Sigmoid colon (tissue), 6 donors: ENCODE measurements at regions not wholly inside any gene's neighbourhood (a gene's known extent, or its start where the extent isn't known, plus 50 kb on each side); places are given as distances from the start of the nearest gene placed in this dataset.

Experiments used
- DNase-seq: peaks from one replicate; pipeline ENCODE4 v3.0.0-alpha.2; 2019
- H3K27ac ChIP-seq, 4 donors: fragments of 200-600 bp; sonication (generic); one replicate each; pipeline ENCODE4 v1.5.1; 2016 to 2019; ENCODE audit warnings: mild to moderate bottlenecking in 1 of 4
- H3K27me3 ChIP-seq, 3 donors: fragments of 200-600 bp; sonication (generic); one replicate each; pipeline ENCODE4 v1.5.1; 2019; ENCODE audit warnings: mild to moderate bottlenecking in 1 of 3
- H3K36me3 ChIP-seq, 4 donors: fragments of 200-600 bp; sonication (generic); one replicate each; pipeline ENCODE4 v1.5.1; 2016 to 2019
- H3K4me1 ChIP-seq, 4 donors: fragments of 200-600 bp; sonication (generic); one replicate each; pipeline ENCODE4 v1.5.1; 2017 to 2019
- H3K4me3 ChIP-seq, 4 donors: fragments of 200-600 bp; sonication (generic); one replicate each; pipeline ENCODE4 v1.5.1; 2017 to 2019; ENCODE audit warnings: mild to moderate bottlenecking in 2 of 4, moderate library complexity in 1 of 4
- H3K9me3 ChIP-seq, 4 donors: fragments of 200-600 bp in 3 of 4; sonication (generic) in 3 of 4; one replicate each; pipeline versions ENCODE4 v1.5.1 to v1.6.1; 2013 to 2019
- EP300 ChIP-seq, 4 donors: sonication (generic); formaldehyde crosslinking; IDR thresholded peaks; one replicate each; pipeline ENCODE4 v1.6.1; 2017; ENCODE audit warnings: antibody characterized with exemption in 4 of 4
- POLR2A ChIP-seq, 2 donors: fragments of 450-650 bp; IDR thresholded peaks; one replicate each; pipeline ENCODE4 v1.6.1; 2016; ENCODE audit warnings: antibody characterized with exemption in 2 of 2, mild to moderate bottlenecking in 2 of 2, moderate library complexity in 2 of 2
- POLR2AphosphoS5 ChIP-seq, 4 donors: sonication (generic); formaldehyde crosslinking; IDR thresholded peaks; one replicate each; pipeline ENCODE4 v1.6.1; 2017; ENCODE audit warnings: antibody characterized with exemption in 4 of 4
- WGBS, 2 donors: extraction: QIAGEN DNeasy Blood & Tissue Kit; methylation state at CpG; one replicate each; pipeline ENCODE4 v1.1.7; 2013; 5-methylcytosine and 5-hydroxymethylcytosine counted together
- intact Hi-C: fragments of 100-400 bp; cut with DNase I; formaldehyde crosslinking; loops from one replicate; pipeline ENCODE4 v1.15.1; 2023
- TF ChIP-seq, protein P1 (sequence below), 4 experiments: fragments of 450-650 bp in 3 of 4; fragments of 200-600 bp in 1 of 4; IDR thresholded peaks; one replicate each; pipeline ENCODE4 v1.5.1; 2016 to 2019; ENCODE audit warnings: antibody characterized with exemption in 4 of 4, mild to moderate bottlenecking in 3 of 4, moderate library complexity in 2 of 4
- donor health status: healthy with polysubstance abuse.
- donor health status: healthy.

DNA sequence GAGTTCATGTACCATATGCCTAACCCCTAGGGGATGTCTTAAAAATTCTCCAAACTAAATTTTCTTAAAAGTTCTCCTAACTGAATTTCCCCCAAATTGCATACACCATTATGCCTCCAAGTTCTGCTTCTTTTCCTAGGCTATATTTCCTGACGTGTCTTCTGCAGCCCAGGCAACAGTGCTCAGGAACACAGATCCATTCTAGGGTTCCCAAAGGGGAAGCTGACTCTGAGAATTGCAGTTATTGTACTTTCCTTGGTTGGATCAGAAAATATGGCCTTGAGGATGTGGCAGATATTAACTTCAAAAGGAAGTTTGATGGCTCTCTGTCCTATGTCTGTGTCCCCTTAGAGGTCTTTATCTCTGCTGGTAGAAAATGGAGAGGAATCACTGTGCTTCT, 124.3 kb downstream of the TMEM17 start:
- Histone ChIP-seq H3K27me3 (no peaks in the 10 kb centered on the region), H3K9me3 (peaks cover 0 to 10% (median under 1%) of the 10 kb centered on the region in 4 donors), H3K27ac (no peak overlapping the region), H3K36me3 (no peaks in the 10 kb centered on the region), H3K4me1 (no peaks in the 10 kb centered on the region), H3K4me3 (no peak overlapping the region)
- TF ChIP-seq POLR2AphosphoS5 (IDR thresholded peaks at IDR 0.05) (no peak), POLR2A (IDR thresholded peaks at IDR 0.05) (no peak), EP300 (IDR thresholded peaks at IDR 0.05) (no peak)
- TF ChIP-seq, protein P1, sequence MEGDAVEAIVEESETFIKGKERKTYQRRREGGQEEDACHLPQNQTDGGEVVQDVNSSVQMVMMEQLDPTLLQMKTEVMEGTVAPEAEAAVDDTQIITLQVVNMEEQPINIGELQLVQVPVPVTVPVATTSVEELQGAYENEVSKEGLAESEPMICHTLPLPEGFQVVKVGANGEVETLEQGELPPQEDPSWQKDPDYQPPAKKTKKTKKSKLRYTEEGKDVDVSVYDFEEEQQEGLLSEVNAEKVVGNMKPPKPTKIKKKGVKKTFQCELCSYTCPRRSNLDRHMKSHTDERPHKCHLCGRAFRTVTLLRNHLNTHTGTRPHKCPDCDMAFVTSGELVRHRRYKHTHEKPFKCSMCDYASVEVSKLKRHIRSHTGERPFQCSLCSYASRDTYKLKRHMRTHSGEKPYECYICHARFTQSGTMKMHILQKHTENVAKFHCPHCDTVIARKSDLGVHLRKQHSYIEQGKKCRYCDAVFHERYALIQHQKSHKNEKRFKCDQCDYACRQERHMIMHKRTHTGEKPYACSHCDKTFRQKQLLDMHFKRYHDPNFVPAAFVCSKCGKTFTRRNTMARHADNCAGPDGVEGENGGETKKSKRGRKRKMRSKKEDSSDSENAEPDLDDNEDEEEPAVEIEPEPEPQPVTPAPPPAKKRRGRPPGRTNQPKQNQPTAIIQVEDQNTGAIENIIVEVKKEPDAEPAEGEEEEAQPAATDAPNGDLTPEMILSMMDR (IDR thresholded peaks at IDR 0.05): no peak
- 78 to 89% methylated on average over 1 of the region's 1 CpG for WGBS, 2 donors
- intact Hi-C loops: no loop called here
- DNase-seq: no peak

DNA sequence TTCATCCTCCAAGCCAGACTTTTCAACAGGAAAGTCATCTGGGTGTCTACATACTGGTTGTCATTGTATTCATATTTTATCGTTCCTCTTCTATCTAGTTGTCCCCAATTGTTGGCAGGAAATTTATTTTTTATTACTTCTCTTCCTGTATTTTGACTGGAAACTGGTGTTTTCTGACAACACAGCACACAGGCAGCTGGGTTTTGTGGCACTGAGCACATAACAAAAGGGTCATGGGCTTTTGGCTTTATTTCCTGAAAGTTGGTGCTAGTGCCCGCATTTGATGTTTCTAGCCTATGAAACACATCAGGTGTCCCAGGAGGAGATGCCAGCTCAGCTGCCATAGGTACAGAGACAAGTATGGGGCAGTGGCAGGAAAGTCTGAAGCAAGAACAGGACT, 126.4 kb downstream of the TMEM17 start:
- no peaks in the 10 kb centered on the region for H3K4me1 ChIP-seq
- DNase-seq: no peak
- H3K9me3 ChIP-seq: no peaks in the 10 kb centered on the region
- H3K27ac ChIP-seq: no peak overlapping the region
- 41 to 67% methylated on average over 2 of the region's 2 CpGs for WGBS, 2 donors
- TF ChIP-seq EP300 (IDR thresholded peaks at IDR 0.05): no peak
- TF ChIP-seq, protein P1 (IDR thresholded peaks at IDR 0.05): no peak
- H3K36me3 ChIP-seq: no peaks in the 10 kb centered on the region
- intact Hi-C loops: no loop called here
- no peak overlapping the region for H3K4me3 ChIP-seq
- no peaks in the 10 kb centered on the region for H3K27me3 ChIP-seq

DNA sequence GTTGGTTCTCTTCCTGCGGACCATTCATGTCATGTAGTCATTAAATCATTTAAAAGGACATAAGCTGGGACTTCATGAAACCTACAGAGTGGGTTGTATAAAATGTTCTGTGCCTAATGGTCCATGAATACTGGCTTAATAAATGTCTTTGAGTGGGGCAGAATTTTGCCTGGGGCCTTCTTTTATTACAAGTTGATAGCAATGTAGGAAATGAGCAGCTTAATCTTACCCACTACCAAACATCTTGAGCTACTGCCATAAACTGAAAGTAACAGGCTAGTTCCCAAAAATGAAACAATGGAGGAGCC, 130.9 kb downstream of the TMEM17 start:
- Histone ChIP-seq H3K27me3 (no peaks in the 10 kb centered on the region), H3K4me3 (no peak overlapping the region), H3K27ac (no peak overlapping the region), H3K36me3 (no peaks in the 10 kb centered on the region), H3K9me3 (no peaks in the 10 kb centered on the region), H3K4me1 (no peaks in the 10 kb centered on the region)
- TF ChIP-seq POLR2AphosphoS5 (IDR thresholded peaks at IDR 0.05) (no peak), EP300 (IDR thresholded peaks at IDR 0.05) (no peak), POLR2A (IDR thresholded peaks at IDR 0.05) (no peak)
- TF ChIP-seq, protein P1 (IDR thresholded peaks at IDR 0.05): no peak
- WGBS, 2 donors: 94 to 96% methylated on average over 1 of the region's 1 CpG
- intact Hi-C loops: no loop called here
- no peak for DNase-seq

DNA sequence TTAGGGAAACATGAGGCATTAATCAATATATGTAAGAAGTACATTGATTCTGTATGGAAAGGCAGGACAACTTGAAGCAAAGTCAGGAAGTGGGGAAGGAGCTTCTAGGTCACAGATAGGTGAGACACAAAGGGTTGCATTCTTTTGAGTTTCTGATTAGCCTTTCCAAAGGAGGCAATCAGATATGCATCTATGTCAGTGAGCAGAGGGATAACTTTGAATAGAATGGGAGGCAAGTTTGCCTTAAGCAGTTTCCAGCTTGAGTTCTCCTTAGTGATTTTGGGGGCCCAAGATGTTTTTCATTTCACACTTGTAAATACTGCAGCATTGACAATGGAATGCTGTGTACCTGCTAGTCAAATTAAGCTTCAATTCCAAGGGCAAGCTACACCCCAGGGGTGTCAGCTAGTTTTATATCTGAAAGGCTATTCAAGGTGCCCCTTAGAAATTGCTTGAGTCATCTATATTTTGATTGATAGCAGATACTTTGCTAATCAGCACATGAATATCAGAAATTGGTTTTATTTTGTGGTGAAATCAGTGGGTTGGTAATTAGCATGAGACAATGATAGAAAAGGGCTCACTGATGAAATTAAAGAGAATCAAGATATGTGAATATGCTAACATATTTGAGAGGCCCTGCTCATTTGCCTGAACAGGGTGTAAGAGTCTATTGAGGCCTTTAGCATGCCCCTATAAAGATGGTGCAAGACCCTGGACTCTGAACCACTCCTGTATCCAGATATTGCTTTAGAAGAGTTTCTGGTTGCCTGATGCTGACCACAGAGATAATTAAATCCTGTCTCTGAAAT, 131.5 kb downstream of the TMEM17 start:
- Histone ChIP-seq H3K27me3 (no peaks in the 10 kb centered on the region), H3K36me3 (no peaks in the 10 kb centered on the region), H3K4me1 (no peaks in the 10 kb centered on the region), H3K4me3 (no peak overlapping the region), H3K9me3 (no peaks in the 10 kb centered on the region), H3K27ac (no peak overlapping the region)
- intact Hi-C loops: no loop called here
- TF ChIP-seq POLR2A (IDR thresholded peaks at IDR 0.05) (no peak), POLR2AphosphoS5 (IDR thresholded peaks at IDR 0.05) (no peak), EP300 (IDR thresholded peaks at IDR 0.05) (no peak)
- TF ChIP-seq, protein P1 (IDR thresholded peaks at IDR 0.05): no peak
- DNase-seq: no peak

DNA sequence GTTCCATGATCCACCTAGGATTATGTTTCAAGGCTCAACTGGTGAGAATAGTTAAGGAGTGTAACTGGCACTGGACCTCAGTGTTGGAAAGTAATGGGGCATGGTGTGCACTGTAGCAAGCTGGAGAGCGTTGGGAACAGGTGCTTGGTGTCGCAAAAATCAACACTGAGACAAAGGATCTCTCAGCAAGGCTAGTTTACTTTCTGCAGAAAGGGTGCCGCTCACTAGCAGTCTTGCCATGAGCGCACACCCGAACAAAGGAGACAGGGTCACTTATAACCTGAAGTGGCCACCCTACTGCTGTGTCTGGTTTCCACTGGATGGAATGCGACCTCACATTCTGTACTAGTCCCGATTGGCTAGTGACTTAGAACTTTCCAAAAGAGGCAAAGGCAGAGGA, 133.2 kb downstream of the TMEM17 start:
- no peaks in the 10 kb centered on the region for H3K9me3 ChIP-seq
- DNase-seq: no peak
- H3K27ac ChIP-seq: no peak overlapping the region
- no peaks in the 10 kb centered on the region for H3K4me1 ChIP-seq
- no peaks in the 10 kb centered on the region for H3K36me3 ChIP-seq
- H3K27me3 ChIP-seq: no peaks in the 10 kb centered on the region
- TF ChIP-seq, protein P1 (IDR thresholded peaks at IDR 0.05): no peak
- no peak for TF ChIP-seq EP300 (IDR thresholded peaks at IDR 0.05)
- TF ChIP-seq POLR2A (IDR thresholded peaks at IDR 0.05): no peak
- no peak for TF ChIP-seq POLR2AphosphoS5 (IDR thresholded peaks at IDR 0.05)
- WGBS, 2 donors: 96 to 99% methylated on average over 7 of the region's 7 CpGs
- intact Hi-C loops: no loop called here
- H3K4me3 ChIP-seq: no peak overlapping the region
